DND-41 (cell line): ENCODE measurements at regions not wholly inside any gene's neighbourhood (a gene's known extent, or its start where the extent isn't known, plus 50 kb on each side); places are given as distances from the start of the nearest gene placed in this dataset.

Experiments
- CTCF ChIP-seq: IDR thresholded peaks from 2 replicates; pipeline ENCODE4 v1.5.1; 2012; ENCODE audit warnings: borderline replicate concordance, low read length, moderate library complexity, mild to moderate bottlenecking; ENCODE audit not compliant: poor library complexity, severe bottlenecking; ENCODE audit errors: extremely low read depth
- EZH2 ChIP-seq: IDR thresholded peaks from 3 replicates; pipeline ENCODE4 v1.6.1; 2012; ENCODE audit warnings: borderline replicate concordance, low read depth, mild to moderate bottlenecking, moderate library complexity, low read length, inconsistent platforms; ENCODE audit not compliant: severe bottlenecking

DNA sequence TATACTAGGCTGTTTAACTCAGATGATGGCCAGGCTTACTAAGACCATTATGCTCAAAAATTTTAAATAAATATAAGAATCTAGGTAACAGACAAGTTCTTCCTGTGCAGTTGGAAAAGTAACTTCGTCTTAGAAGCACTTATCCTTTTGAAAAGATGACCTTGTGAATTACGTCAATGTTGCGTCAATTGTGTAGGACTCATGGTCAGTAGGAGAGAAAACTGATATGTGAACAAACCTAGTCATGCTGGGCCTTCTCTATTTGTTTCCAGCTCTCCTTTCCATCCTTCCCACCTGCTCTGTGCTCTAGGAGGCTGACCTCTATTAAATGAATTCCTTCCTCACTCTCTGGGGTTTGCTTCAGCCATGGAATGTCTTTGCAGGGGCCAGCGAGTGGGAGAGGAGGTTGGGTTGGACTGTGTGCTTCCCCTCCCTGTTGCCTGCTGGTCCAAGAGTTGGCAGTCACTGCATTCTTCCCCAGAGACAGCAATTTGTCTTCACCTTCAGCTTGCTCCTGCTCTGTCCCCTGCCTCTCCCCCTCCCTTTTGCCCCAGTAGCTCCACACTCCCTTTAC lies 128.0 kb upstream of the TNFAIP3 start:
- no peak for TF ChIP-seq CTCF
- no peak for TF ChIP-seq EZH2
